IMR-90 (cell line): ENCODE measurements at regions not wholly inside any gene's neighbourhood (a gene's known extent, or its start where the extent isn't known, plus 50 kb on each side); places are given as distances from the start of the nearest gene placed in this dataset.

ENCODE experiments used
- ATAC-seq: fragments of 200-7000 bp; cut with Tn5 transposase; 2 replicates; pipeline ENCODE4 v1.9.1; 2020; ENCODE audit warnings: low read depth, mild to moderate bottlenecking, moderate library complexity
- BruUV-seq: library from RNA; stranded (reverse); fragments of 400-500 nt; replicated peaks from 2 replicates; lab custom pipeline; 2021; lab: Mats Ljungman, UMichigan
- CTCF ChIA-PET: fragments of 300-600 bp; formaldehyde crosslinking; extraction: SDS; loops from one replicate; lab custom pipeline; 2021; ENCODE audit warnings: antibody characterized with exemption; lab: Yijun Ruan, JAX
- POLR2A ChIA-PET: fragments of 300-600 bp; sonication (Branson Sonifier 250); formaldehyde crosslinking; loops from one replicate; lab custom pipeline; 2022; ENCODE audit warnings: antibody characterized with exemption; ENCODE audit not compliant: unreplicated experiment; lab: Charles Lee
- DNase-seq: peaks from one replicate; pipeline ENCODE4 v3.0.0; 2013
- H2AFZ ChIP-seq: replicated peaks from 2 replicates; pipeline ENCODE3; 2013; ENCODE audit warnings: low read length, mild to moderate bottlenecking; ENCODE audit not compliant: poor library complexity
- H2AK5ac ChIP-seq: 2 replicates; pipeline ENCODE4 v1.6.1; 2013; ENCODE audit warnings: low read depth, low read length, inconsistent platforms
- H2AK9ac ChIP-seq: replicated peaks from 2 replicates; pipeline ENCODE3; 2013; ENCODE audit warnings: mild to moderate bottlenecking, low read depth, low read length, moderate library complexity; ENCODE audit not compliant: poor library complexity
- H2BK120ac ChIP-seq: 2 replicates; pipeline ENCODE4 v1.6.1; 2013; ENCODE audit warnings: low read depth, low read length, inconsistent platforms
- H2BK15ac ChIP-seq: 3 replicates; pipeline ENCODE4 v1.6.1; 2013; ENCODE audit warnings: low read depth, low read length, inconsistent platforms
- H2BK20ac ChIP-seq: 2 replicates; pipeline ENCODE4 v1.6.1; 2013; ENCODE audit warnings: low read depth, mild to moderate bottlenecking, inconsistent platforms, low read length, moderate library complexity
- H2BK5ac ChIP-seq: 2 replicates; pipeline ENCODE4 v1.6.1; 2013; ENCODE audit warnings: mild to moderate bottlenecking, low read depth, low read length, inconsistent platforms; ENCODE audit not compliant: poor library complexity, severe bottlenecking
- H3K14ac ChIP-seq: replicated peaks from 2 replicates; pipeline ENCODE4 v1.6.1; 2013; ENCODE audit warnings: low read depth, low read length, inconsistent platforms
- H3K18ac ChIP-seq: 2 replicates; pipeline ENCODE4 v1.6.1; 2013; ENCODE audit warnings: low read depth, low read length, control low read depth
- H3K23ac ChIP-seq: 2 replicates; pipeline ENCODE4 v1.6.1; 2013; ENCODE audit warnings: low read depth, low read length, inconsistent platforms
- H3K27ac ChIP-seq: 2 replicates; pipeline ENCODE4 v1.5.1; 2013; ENCODE audit warnings: mild to moderate bottlenecking, control low read depth, low read length; ENCODE audit not compliant: insufficient read depth
- H3K27me3 ChIP-seq: 2 replicates; pipeline ENCODE4 v1.6.1; 2013; ENCODE audit warnings: low read length; ENCODE audit not compliant: control insufficient read depth, insufficient read depth
- H3K36me3 ChIP-seq: 2 replicates; pipeline ENCODE4 v1.6.1; 2013; ENCODE audit warnings: low read length, mixed read lengths; ENCODE audit not compliant: control insufficient read depth, insufficient read depth
- H3K4ac ChIP-seq: 2 replicates; pipeline ENCODE4 v1.6.1; 2013; ENCODE audit warnings: low read depth, low read length, inconsistent platforms
- H3K4me1 ChIP-seq: 2 replicates; pipeline ENCODE4 v1.6.1; 2013; ENCODE audit warnings: low read length, mixed read lengths; ENCODE audit not compliant: control insufficient read depth, insufficient read depth
- H3K4me2 ChIP-seq: 2 replicates; pipeline ENCODE4 v1.6.1; 2013; ENCODE audit warnings: low read depth, mild to moderate bottlenecking, control low read depth, low read length, moderate library complexity
- H3K4me3 ChIP-seq: 2 replicates; pipeline ENCODE4 v1.5.1; 2013; ENCODE audit warnings: low read depth, mild to moderate bottlenecking, control low read depth, low read length, moderate library complexity; ENCODE audit not compliant: insufficient read depth
- H3K56ac ChIP-seq: 2 replicates; pipeline ENCODE4 v1.6.1; 2013; ENCODE audit warnings: low read length, inconsistent platforms; ENCODE audit not compliant: insufficient read depth; ENCODE audit errors: extremely low read depth
- H3K79me1 ChIP-seq, 2 experiments: 2 replicates each; pipeline ENCODE4 v1.6.1; 2013; ENCODE audit warnings: low read length in 2 of 2, inconsistent platforms in 1 of 2, low read depth in 1 of 2
- H3K9ac ChIP-seq: 2 replicates; pipeline ENCODE4 v1.6.1; 2013; ENCODE audit warnings: low read depth, low read length, control low read depth
- H3K9me1 ChIP-seq: 2 replicates; pipeline ENCODE4 v1.6.1; 2013; ENCODE audit warnings: low read length, inconsistent platforms; ENCODE audit not compliant: insufficient read depth
- H3K9me3 ChIP-seq: 2 replicates; pipeline ENCODE4 v1.6.1; 2013; ENCODE audit warnings: low read length; ENCODE audit not compliant: control insufficient read depth, insufficient read depth
- H4K20me1 ChIP-seq: 2 replicates; pipeline ENCODE4 v1.6.1; 2013; ENCODE audit warnings: low read length, inconsistent platforms; ENCODE audit not compliant: insufficient read depth
- H4K5ac ChIP-seq: 2 replicates; pipeline ENCODE4 v1.6.1; 2013; ENCODE audit warnings: mild to moderate bottlenecking, low read depth, low read length, control low read depth
- H4K8ac ChIP-seq, 2 experiments: 2 replicates each; pipeline ENCODE4 v1.6.1; 2013; ENCODE audit warnings: low read depth in 2 of 2, low read length in 2 of 2, control low read depth in 1 of 2, inconsistent platforms in 1 of 2
- H4K91ac ChIP-seq: 2 replicates; pipeline ENCODE4 v1.6.1; 2013; ENCODE audit warnings: low read depth, low read length, inconsistent platforms; ENCODE audit not compliant: insufficient read depth
- BHLHE40 ChIP-seq: fragments of 150-350 bp; IDR thresholded peaks from 2 replicates; pipeline ENCODE4 v1.6.1; 2016; ENCODE audit warnings: mild to moderate bottlenecking, low read depth, low read length
- MAFK ChIP-seq: IDR thresholded peaks from 2 replicates; pipeline ENCODE4 v1.6.1; 2012; ENCODE audit warnings: low read depth, low read length, improper control_type of control experiment
- MAZ ChIP-seq: IDR thresholded peaks from 2 replicates; pipeline ENCODE4 v1.6.1; 2012; ENCODE audit warnings: low read depth, mild to moderate bottlenecking, low read length, improper control_type of control experiment, moderate library complexity, borderline replicate concordance
- RAD21 ChIP-seq: IDR thresholded peaks from 2 replicates; pipeline ENCODE4 v1.6.1; 2012; ENCODE audit warnings: low read length, improper control_type of control experiment
- WGBS, 2 experiments: methylation state at CpG; one replicate each; pipeline versions ENCODE4 v1.1.5 to v1.1.7; 2013; ENCODE audit warnings: missing lambda C conversion rate in 2 of 2; ENCODE audit not compliant: insufficient read length in 1 of 2; ENCODE audit errors: extremely low coverage in 2 of 2; 5-methylcytosine and 5-hydroxymethylcytosine counted together
- dilution Hi-C: fragments of 300-500 bp; cut with HindIII; formaldehyde crosslinking; loops from one replicate; pipeline ENCODE4 v1.14.3; 2018; ENCODE audit warnings: low sequenced_read_pairs; ENCODE audit not compliant: unreplicated experiment
- in situ Hi-C: fragments of 300-500 bp; cut with MboI; formaldehyde crosslinking; loops from 3 replicates; pipeline ENCODE4 v1.14.3; 2019; ENCODE audit warnings: low sequenced_read_pairs, inconsistent platforms, mixed read lengths
- intact Hi-C: fragments of 100-400 bp; cut with micrococcal nuclease; formaldehyde crosslinking; loops from 2 replicates; pipeline ENCODE4 v1.10.0; 2022

- H4K91ac ChIP-seq = no peak overlapping the region
- no peaks in the 10 kb centered on the region for H3K9me3 ChIP-seq
- H2BK120ac ChIP-seq = no peak overlapping the region
- TF ChIP-seq BHLHE40 = no peak
- no peak for TF ChIP-seq MAZ
- no peak for TF ChIP-seq RAD21
- TF ChIP-seq MAFK = no peak
- no peaks in the 10 kb centered on the region for H4K20me1 ChIP-seq
- H3K56ac ChIP-seq = no peak overlapping the region
- intact Hi-C loops (no loop called here), dilution Hi-C loops (no loop called here), in situ Hi-C loops (no loop called here)
- H2AK9ac ChIP-seq = no peak overlapping the region
- no peak overlapping the region for H3K9ac ChIP-seq
- no peak overlapping the region for H3K14ac ChIP-seq
- no peak overlapping the region for H4K8ac ChIP-seq
- no peaks in the 10 kb centered on the region for H3K4me1 ChIP-seq
- no peak overlapping the region for H3K4me3 ChIP-seq
- no peak overlapping the region for H2BK20ac ChIP-seq
- ChIA-PET POLR2A (no interaction called here), CTCF (no interaction called here)
- H2BK15ac ChIP-seq = no peak overlapping the region
- ATAC-seq (no peak), DNase-seq (no peak)
- H3K9me1 ChIP-seq = no peaks in the 10 kb centered on the region
- H3K4ac ChIP-seq = no peak overlapping the region
- no CpG with 5 or more reads among the region's 2 CpGs for WGBS, 2 experiments
- no peak overlapping the region for H2AK5ac ChIP-seq
- no peaks in the 10 kb centered on the region for H3K79me1 ChIP-seq
- no peak overlapping the region for H3K18ac ChIP-seq
- no peak overlapping the region for H3K4me2 ChIP-seq
- no peak overlapping the region for H4K5ac ChIP-seq
- H3K27ac ChIP-seq = no peak overlapping the region
- no peak overlapping the region for H2AFZ ChIP-seq
- no TSS peak for BruUV-seq
- H3K27me3 ChIP-seq = no peaks in the 10 kb centered on the region
- no peak overlapping the region for H3K23ac ChIP-seq
- H2BK5ac ChIP-seq = no peak overlapping the region
- no peaks in the 10 kb centered on the region for H3K36me3 ChIP-seq
These were observed 159.9 kb upstream of the MDFIC start for GRCh38 chr7:114761973-114762372.
